Kidney tubule cell (primary cell): ENCODE measurements at regions not wholly inside any gene's neighbourhood (a gene's known extent, or its start where the extent isn't known, plus 50 kb on each side); places are given as distances from the start of the nearest gene placed in this dataset.

Experiments
- DNase-seq: peaks from one replicate; pipeline ENCODE4 v3.0.0-alpha.2; 2018; ENCODE audit warnings: low spot score

- no peak for DNase-seq
These were observed 239.7 kb upstream of the ZNF507 start for GRCh38 chr19:32105527-32106310.

DNA sequence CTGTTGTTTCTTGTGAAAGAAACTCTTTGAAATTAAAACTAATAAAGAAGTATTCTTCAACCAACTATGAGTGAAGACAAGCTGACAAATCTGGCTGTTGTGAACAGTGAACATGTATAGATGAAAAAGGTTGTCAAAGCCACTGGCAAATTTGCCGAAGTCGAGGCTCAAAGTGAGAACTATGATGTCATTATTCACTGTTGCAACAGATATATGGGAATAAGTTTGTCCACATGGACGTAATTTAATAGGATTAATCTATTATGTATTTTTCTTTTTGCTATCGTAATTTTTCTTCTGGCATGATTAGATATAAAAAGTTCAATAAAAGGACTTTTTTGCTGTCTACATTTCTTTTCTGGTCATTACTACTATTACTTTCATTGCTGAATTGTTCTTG, 223.2 kb upstream of the ZNF507 start:
- DNase-seq = no peak

- DNase-seq = no peak
These were observed 222.0 kb upstream of the ZNF507 start for GRCh38 chr19:32123355-32123940.

GRCh38 chr19:32124585-32124984, 220.8 kb upstream of the ZNF507 start:
- no peak for DNase-seq

DNA sequence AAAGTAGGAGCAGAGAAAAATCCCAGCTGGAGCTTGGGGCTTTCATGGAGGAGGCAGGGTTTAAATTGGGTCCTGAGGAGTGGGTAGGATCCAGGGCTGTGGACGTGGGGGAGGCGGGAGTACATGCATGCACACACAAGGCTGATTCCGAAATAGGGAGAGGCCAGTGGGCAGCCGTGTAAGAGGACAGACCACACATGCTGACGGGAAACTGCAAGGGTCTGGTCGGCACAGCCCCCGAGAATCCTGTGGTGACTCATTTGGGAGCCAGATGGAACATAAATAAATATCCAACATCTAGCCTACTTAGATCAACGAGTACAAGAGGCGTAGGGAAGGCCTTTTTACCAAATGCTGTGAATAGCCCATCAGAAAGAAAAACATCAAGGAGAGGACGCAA, 216.3 kb upstream of the ZNF507 start:
- DNase-seq = no peak

DNA sequence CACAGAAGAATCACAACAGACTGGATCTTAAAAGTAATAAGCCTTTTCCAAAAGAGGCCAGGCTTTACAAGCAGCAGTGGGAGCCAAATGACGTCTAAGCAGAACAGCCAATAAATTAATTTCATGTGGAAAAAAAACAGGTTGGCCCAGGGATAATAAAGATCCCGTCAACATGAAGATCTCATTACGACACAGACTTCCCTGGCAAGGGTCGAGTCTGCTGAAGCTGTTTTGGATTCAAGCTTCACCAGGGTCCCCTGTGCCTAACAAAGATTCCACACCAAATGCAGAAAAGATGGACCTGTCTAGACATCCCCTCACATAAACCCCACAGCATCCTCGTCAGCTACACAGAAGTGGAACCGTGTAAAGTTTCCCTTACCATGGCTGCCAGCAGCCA, 215.1 kb upstream of the ZNF507 start:
- DNase-seq = no peak

GRCh38 chr19:32131005-32131404, 214.4 kb upstream of the ZNF507 start:
- DNase-seq = no peak

GRCh38 chr19:32138416-32138815, 207.0 kb upstream of the ZNF507 start:
- no peak for DNase-seq

GRCh38 chr19:32141840-32142511, 203.4 kb upstream of the ZNF507 start:
- no peak for DNase-seq

DNA sequence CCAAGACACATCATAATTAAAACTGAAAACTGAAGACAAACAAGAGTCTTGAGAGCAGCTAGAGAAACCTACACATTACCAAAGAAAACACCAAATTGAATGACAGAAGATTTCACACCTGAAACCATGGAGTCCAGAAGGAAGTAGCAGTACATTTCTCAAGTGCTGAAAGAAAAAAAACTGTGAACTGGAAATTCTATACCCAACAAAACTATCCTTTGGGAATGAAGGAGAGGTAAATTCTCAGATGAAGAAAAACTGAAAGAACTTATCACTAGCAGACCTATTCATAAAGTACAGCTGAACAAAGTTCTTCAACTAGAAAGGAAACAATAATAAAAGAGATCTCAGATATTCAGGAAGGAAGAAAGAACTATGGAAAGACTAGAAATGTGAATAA, 198.7 kb upstream of the ZNF507 start:
- DNase-seq = no peak

- no peak for DNase-seq
These were observed 194.8 kb upstream of the ZNF507 start for GRCh38 chr19:32150605-32151004.

DNA sequence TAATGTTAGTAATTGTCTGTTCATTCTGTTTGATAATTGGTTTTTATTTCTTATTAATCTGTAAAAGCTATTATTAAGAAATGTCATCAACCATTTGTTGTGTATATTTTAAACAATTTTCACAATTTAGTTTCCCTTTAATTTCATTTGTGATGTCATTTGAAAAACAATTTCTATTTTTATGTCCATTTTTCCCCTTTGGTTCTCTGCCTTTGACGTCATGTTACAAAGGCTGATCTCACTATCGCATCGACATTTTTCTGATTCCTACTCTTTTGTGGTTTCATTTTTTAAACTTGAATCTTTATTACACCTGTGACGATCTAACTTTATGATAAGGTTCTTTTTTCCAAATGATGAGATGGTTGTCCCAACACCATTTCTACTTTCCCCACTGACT, 191.0 kb upstream of the ZNF507 start:
- no peak for DNase-seq

DNA sequence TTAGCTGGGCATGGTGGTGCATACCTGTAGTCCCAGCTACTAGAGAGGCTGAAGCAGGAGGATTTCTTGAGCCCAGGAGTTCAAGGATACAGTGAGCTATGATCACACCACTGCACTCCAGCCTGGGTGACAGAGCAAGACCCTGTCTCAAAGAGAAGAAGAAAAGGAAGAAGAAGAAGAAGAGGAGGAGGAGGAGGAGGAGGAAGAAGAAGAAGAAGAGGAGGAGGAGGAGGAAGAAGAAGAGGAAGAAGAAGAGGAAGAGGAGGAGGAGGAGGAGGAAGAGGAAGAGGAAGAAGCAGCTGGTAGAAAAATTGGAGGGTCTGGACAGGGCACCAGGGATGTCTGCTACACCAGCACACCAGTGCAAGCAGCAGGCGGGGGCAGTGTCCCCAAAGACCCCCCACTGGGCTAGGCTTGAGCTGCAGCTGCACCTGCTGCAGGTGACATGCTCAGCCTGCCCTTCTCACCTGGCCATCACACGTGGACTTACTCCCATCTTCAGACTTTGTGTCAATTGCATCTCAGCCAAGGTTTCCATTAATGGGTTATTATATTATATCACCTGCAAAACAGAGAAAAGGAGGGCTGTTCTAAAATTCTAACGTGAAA, 180.9 kb upstream of the ZNF507 start:
- no peak for DNase-seq

- no peak for DNase-seq
These were observed 180.3 kb upstream of the ZNF507 start for GRCh38 chr19:32165141-32165540.

GRCh38 chr19:32165750-32166149, 179.7 kb upstream of the ZNF507 start:
- DNase-seq = no peak

DNA sequence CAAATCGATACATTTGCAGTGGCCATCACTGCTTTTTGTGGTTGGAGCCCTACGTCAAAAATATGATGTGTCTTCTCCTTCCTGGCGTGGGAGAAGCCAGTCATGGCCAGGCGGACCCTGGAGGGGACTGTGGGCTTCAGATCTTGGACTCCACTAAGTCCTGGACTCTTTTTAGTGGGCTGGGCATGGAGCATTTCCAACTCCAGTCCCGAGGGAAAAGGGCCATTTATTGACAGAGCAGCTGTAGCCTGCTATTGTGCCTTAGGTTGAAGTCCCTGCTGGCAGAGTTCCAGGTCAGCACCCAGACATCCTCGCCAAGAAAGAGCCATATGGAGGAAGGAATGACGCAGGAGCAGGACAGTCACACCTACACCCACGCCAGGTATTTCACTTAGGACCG, 179.2 kb upstream of the ZNF507 start:
- DNase-seq = no peak

DNA sequence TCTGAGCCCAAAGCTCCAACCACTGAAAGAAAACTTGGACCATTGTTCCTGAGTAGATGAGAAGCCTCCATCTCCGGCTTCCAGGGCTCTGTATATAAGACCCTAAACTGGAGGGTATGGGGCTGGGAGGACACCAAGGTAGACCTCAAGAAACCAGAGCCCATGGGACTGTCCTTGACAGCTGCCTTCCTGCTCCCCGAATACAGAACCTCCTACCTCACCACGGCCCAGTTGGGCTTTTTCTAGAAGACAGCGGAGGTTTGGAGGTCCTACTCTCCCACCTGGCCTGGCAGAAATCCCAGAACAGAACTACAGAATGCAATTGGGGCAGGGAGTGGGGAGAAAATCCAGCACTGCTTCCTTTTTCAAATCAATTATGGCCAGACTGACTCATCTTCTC, 177.3 kb upstream of the ZNF507 start:
- DNase-seq = no peak

DNA sequence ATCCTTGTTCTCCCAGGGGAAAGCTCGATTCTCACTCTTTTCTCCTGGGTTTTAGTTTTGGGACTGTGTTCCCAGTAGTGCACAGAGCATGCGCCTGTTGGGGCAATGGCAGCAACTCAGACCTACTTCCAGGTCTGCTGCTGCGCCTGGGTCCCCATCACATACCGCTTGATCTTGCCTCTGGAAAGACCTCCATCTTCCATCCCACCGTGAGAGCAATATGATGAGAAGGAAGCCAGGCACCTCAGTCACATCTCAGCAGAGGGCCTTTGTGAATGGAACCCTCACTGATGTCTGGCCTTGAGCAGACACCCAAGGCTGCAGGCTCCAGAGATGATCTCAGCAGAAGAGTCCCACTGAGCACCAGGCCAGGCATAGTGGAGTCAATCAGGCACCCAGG, 176.8 kb upstream of the ZNF507 start:
- no peak for DNase-seq

GRCh38 chr19:32171719-32172151, 173.7 kb upstream of the ZNF507 start:
- DNase-seq = no peak

DNA sequence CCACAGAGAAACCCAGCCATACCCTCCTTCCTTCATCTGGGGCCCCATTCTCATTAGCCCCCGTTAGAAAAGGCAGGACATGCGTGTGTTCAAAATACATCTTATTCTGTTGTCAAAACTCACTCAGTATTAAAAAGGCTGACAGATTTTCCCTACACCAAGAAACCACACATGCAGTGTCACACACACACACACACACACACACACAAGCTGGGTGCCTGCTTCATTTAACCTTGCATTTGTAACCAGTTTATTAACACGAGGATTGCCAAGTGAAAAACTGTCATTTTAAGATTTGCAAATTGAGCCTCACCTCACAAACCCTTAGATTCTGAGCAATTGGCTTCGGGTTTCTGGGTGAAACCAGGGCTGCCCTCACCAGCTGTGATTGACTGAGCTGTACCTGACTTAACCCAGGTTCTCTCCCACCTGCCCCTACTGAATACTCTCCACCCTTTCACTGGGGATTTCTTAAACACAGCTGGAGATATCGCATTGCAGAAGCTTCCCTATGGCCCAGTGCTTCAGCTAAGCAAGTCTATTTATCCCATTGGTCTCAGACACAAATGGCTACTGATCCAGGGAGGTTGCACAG, 172.7 kb upstream of the ZNF507 start:
- no peak for DNase-seq

GRCh38 chr19:32173836-32174235, 171.6 kb upstream of the ZNF507 start:
- DNase-seq = no peak

DNA sequence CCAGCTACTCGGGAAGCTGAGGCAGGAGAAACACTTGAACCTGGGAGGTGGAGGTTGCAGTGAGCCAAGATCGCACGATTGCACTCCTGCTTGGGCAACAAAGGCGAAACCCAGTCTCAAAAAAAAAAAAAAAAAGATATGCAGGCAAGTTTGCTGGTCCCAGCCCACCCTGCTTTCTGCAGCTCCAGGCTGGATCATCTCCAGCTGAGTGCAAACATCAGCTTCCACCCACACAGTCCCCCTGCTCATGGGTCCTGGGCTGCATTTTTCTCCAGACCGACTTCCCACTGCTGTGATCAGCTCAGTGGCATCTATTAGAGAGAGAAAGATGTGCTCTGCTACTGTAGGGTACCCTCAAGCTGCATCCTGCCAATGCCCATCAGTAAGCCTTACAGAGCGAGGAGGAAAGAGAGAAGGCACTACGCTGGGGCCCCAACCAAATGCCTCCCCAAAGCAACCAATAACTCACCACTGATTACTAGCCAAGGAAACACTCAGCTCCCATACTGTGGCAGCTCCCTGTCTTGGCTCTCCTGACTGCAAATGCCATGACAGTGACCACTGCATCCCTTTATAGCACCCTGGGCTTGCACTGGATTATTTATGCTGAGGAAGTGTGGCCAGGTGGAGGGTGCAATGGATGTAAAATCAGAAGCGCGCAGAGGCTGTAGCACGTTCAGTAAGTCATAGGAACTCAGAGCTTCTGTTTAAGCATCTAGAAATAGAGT, 170.9 kb upstream of the ZNF507 start:
- no peak for DNase-seq
